ENCODE measurements at regions not wholly inside any gene's neighbourhood (a gene's known extent, or its start where the extent isn't known, plus 50 kb on each side); places are given as distances from the start of the nearest gene placed in this dataset.
"Not testable (repeated sequence)": the region's sequence is repeated elsewhere in the genome, so short reads cannot be mapped to it uniquely, and the experiment has no call there.

GRCh38 chr5:8811581-8811980 is 734.3 kb downstream of the SEMA5A start:
- DNase-seq (ENCODE audit: low spot score), result no peak

- DNase-seq (ENCODE audit: low spot score), result no peak
These were observed 732.7 kb downstream of the SEMA5A start for GRCh38 chr5:8813180-8813579.

DNA sequence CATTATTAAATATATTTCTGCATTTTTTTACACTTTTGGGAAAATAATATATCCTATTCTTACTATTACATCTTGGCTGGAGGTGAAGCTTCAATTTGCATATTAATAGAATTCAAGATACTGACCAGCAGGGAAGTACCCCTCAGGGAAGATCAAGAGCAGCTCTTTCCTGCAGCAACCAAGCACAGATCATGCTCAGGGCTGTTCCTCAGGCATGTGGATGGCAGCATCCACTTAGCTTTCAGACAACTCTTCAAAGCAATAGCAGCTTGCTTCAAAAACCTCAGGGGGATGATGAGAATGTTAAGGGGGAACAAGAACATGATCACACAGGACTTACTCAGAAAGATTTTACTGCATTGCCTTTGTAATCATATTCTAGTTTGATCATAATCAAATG is 731.8 kb downstream of the SEMA5A start:
- DNase-seq (ENCODE audit: low spot score), result no peak

DNA sequence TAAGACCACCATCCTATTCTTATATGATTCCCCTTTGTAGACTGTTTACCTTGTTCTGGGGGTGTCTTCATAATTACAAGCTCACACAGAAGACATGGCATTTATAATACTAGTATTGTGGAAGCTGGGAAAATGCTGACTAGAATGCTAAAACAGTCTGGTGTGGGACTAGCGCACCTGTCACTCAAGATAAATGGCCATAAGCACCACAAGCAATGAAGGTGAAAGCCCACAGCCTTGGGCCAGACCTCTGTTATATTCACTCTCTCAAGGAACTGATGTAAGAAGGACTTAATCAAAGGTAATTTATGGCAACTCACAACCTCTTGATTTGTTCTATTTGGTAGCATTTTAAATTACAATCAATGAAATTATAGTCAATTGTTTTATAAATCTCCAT is 721.5 kb downstream of the SEMA5A start:
- DNase-seq (ENCODE audit: low spot score), result no peak

DNA sequence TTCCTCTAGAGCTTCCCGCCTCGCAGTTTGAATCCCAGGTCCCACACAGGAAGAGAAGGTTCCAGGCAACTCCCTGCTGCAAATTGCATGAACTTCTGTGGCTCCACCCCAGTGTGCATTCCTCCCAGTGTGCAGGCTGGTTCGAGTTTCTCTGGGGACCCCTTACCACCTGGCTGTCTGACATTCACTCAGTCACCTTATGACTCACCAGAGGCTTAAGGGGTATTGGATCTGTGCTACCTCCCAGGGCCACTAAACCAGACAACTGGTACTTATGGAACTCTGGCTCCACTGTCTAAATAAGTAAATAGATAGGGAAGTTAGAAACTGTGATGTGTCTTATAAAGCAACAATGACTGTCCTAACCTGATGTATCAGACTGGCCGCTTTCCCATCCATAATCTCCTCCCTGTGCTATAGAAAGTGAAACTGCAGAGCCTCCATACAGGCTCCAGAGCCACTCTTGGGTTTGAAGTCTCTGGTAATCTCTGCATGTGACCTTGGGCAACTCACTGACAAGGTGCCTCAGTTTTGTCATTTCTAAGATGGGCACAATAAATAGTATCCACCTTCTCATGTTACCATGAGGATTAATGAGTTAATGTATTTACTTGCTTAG is 720.6 kb downstream of the SEMA5A start:
- DNase-seq (ENCODE audit: low spot score), result no peak

- DNase-seq (ENCODE audit: low spot score), result no peak
These were observed 719.4 kb downstream of the SEMA5A start for GRCh38 chr5:8826508-8826907.

- DNase-seq (ENCODE audit: low spot score), result no peak
These were observed 718.2 kb downstream of the SEMA5A start for GRCh38 chr5:8827696-8828095.

- DNase-seq (ENCODE audit: low spot score), result no peak
These were observed 717.1 kb downstream of the SEMA5A start for GRCh38 chr5:8828596-8829322.

DNA sequence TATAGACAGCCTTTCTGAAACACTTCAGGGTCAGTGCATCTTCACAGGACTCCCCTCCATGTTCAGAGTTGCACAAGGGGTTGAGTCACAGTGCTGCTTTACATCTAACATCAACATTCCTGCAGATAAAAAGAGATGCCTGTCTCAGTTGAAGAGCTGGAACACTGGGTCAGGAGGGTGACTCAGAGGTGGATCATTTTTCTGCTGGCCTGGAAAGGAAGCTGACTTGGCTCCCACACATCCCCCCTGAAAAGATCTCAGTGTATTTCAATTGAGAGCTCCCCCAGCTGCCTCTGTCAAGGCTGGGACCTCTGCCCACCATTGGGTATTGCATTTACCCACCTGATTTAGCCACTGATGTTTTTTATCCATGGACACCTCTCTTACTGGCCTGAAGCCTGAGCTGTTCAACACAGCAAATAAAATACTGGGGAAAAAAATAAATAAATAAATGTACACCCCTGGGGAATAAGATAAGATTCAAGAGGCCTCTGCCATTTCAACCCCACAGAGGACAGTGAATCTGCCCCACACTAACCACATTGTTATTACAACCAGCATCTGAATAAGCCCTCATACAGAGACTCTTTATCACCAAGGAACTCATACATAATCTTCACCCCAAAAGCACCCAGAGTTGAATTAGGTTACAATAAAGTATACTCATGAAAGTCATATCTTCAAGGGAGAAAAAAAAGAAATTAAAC is 716.4 kb downstream of the SEMA5A start:
- DNase-seq (ENCODE audit: low spot score), result no peak

DNA sequence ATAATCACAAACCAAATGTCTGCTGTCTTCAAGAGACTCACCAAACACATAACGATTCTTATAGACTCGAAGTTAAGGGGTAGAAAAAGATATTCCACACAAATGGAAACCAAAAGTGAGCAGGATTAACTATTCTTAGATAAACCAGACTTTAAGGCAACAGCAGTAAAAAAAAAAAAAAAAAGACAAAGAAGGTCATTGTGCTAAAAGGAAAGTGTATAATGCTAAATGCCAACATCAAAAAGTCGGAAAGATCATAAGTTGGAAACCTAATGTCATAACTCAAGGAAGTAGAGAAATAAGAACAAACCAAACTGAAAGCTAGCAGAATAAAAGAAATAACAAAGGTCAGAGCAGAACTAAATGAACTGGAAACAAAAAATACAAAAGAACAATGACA is 714.6 kb downstream of the SEMA5A start:
- DNase-seq (ENCODE audit: low spot score), result no peak

DNA sequence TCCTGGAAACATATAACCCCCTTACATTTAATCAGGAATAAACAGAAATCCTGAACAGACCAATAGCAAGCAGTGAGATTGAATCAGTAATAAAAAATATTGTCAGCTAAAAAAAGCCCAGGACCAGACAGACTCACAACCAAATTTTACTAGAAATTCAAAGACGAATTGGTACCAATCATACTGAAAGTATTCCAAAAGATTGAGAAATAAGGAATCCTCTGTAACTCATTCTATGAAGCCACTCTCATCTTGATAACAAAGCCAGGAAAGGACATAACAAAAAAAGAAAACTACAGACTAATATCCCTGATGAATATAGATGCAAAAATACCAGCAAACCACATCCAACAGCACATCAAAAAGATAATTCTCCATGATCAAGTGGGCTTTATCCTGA is 714.0 kb downstream of the SEMA5A start:
- DNase-seq (ENCODE audit: low spot score), result no peak

DNA sequence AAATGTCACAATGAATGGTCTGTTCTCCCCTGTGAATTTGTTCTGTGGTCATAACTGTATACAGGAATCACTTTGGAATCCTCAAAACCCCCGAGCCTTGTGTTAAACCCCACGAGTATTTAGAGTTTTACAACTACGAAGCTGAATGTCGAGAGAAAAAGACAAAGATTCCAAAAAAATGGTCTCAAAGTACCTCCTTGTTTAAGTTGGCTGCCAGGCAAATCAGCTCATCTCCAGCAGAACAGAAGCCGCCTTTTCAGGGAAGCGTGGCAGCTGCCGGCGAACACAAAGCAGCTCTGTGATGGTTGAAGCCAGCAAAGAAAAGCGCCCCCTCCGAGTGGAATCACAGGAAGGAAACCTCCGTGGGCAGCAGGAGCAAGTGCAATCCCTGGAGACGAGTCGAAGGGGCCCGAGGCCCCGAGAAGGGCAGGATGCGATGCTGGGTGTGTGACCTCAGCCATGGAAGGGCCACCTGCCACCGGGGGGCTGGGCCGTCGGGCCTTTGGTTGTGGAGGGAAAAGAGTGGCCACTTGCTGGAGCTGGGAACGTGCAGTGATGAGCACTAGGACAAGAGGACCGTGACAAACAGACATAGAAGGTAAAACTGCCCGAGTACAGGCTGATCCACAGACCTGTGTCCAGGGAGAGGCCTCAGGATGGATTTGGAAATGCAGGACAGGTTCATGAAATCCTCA is 706.4 kb downstream of the SEMA5A start:
- no peak for DNase-seq (ENCODE audit: low spot score)

- DNase-seq (ENCODE audit: low spot score), result no peak
These were observed 705.6 kb downstream of the SEMA5A start for GRCh38 chr5:8840237-8840636.

DNA sequence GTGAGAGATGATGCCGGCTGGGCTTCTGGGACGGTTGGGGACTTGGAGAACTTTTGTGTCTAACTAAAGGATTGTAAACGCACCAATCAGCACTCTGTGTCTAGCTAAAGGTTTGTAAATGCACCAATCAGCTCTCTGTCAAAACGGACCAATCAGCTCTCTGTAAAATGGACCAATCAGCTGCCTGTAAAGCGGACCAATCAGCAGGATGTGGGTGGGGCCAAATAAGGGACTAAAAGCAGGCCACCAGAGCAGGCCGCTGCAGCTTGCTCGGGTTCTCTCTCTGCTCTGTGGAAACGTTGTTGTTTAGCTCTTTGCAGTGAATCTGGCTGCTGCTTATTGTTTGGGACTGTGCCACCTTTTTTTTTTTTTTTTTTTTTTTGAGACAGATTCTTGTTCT is 705.1 kb downstream of the SEMA5A start:
- DNase-seq (ENCODE audit: low spot score), result not testable (repeated sequence)

DNA sequence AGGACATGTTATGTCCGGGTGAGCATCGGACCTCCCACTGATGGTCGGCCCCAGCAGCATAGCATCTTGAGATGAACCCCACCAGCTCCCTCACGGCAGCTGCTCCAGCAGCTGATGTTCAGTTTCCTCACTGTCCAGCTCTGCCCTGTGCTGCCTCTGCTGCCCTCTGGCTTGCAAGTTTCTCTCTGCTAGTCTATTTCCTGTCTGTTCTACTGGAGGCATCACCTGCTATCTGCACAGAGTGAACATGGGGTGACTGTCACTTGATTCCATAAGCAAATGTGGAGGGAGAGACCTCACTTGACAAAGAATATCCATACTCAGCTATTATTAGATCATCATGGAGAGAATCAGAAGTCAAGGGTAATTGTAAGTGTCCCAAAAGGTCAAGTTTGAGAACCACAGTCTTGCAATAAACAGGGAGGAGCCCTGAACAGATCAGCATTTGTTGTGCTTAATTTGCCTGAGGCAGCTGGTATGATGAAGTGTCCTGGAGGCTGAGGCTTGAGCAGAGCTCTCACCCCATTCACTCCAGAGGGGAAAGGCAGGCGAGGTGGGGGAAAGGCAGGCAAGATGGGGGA is 702.8 kb downstream of the SEMA5A start:
- DNase-seq (ENCODE audit: low spot score), result peak; percentile 4

DNA sequence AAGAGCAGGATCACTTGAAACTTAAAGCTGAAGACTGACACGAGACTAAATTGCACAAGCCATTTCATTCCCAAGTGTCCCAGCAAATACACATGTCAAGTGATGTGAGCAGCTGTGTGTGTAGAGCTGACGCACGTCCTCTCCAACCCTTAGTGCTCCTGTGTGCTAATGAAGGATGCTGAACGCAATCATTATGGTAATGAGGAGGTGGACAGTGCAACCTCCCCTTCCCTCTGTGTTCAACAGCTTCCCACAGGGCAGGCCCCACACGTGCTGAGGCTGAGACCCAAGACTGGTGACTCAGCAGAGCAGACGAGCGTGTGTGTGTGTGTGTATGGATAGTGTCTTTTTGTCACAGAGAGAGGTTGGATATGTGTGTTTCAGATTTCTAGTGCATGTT is 702.1 kb downstream of the SEMA5A start:
- DNase-seq (ENCODE audit: low spot score), result no peak

DNA sequence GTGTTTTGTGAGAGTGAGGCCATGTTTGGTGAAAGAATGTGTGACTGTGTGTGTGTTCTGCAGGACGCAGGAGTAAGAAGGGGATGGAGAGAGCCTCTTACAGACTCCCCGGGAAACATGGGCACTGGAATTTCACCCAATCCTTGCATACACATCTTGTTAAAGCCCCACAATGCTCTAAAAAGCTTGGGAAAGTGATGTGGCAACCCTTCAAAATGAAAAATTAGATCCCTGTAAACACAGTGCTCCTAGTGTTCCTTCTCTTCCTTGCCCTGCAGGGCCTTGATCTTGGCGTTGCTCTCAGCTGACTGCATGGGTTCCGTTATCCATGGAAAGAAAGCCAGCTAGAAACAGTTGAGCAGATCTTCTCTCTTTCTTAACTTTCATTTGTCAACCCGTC is 701.7 kb downstream of the SEMA5A start:
- no peak for DNase-seq (ENCODE audit: low spot score)

DNA sequence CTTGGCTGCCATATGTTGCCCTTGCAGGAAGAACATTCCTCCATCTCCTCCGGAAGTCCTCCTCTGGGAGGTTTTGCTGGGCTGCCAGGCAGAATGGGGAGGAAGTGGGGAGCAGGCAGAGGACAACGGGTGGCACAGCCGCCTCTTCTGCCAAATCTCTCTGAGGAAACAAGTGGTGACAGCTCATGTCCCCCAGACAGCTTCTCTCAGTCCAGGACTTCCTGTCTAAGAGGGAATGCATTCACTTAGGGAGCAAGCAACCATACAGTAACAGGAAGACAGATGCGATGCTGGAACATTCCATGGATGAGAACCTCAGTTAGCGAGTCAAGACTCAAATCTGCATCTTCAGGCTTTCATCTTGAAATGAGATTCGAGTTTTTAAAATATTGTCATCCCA is 701.0 kb downstream of the SEMA5A start:
- DNase-seq (ENCODE audit: low spot score), result no peak

GRCh38 chr5:8845296-8845695 is 700.6 kb downstream of the SEMA5A start:
- DNase-seq (ENCODE audit: low spot score), result no peak

GRCh38 chr5:8848366-8848765 is 697.5 kb downstream of the SEMA5A start:
- no peak for DNase-seq (ENCODE audit: low spot score)

GRCh38 chr5:8848997-8849594 is 696.8 kb downstream of the SEMA5A start:
- no peak for DNase-seq (ENCODE audit: low spot score)

- no peak for DNase-seq (ENCODE audit: low spot score)
These were observed 694.8 kb downstream of the SEMA5A start for GRCh38 chr5:8851101-8851500.

All from HuH-7 (cell line).